Glomerular visceral epithelial cell (primary cell): ENCODE measurements at regions not wholly inside any gene's neighbourhood (a gene's known extent, or its start where the extent isn't known, plus 50 kb on each side); places are given as distances from the start of the nearest gene placed in this dataset.

ENCODE experiments used
- DNase-seq: peaks from one replicate; pipeline ENCODE4 v3.0.0-alpha.2; 2016; ENCODE audit errors: extremely low spot score

DNA sequence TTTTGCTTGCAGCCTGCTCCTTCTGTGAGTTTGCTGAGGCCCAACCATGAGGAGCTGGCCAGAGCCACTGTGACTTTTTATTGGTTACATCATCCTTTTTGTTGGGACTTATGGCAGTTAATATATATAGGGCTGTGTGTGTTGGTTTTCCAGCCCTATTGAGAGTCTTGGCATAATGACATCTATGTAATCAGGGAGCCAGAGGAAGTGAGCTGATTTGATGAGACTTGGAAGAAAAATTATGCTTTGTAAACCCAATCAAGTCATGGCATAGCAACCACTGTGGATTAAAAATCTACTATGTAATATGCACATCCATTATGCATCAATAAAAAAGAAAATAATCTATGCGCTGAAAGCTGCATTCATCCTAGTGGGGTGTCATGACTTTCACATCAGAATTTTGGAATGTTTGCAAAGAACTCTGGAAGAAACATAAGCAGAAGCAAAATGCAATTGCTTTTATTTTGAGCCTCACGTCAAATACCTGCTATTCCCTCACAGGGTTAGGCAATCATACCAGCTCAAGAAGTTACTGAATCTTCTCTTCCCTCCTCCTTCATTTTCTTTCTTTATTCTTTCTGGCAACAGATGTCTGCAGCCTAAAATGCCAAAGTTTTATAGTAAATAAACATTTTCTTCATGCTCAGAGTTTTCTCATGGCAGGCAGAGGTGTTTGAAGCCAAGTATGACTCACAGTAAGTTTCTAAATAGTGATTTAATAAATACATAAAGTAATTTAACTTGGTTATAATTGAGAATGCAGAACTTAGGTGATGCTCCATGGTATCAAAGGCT is 308.5 kb downstream of the KCNS3 start:
- no peak for DNase-seq

DNA sequence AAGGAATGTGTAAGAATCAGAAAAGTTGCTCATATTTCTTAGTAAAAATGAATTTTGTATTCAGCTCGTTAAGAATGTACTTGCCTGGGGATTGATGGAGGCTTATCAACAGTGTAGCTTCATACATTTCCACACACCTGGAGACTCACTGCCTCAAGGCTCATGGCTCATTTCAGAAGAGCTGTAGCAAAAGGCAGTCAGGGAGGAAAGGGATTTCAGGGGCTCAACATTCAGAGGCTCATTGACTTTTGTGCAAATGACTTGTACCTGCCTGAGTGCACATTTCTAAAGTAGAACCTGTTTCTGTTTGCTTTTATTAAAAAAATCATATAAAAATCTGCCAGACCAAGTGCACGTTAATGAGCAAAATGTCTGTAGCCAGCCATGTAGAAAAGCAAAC is 304.4 kb downstream of the KCNS3 start:
- no peak for DNase-seq

DNA sequence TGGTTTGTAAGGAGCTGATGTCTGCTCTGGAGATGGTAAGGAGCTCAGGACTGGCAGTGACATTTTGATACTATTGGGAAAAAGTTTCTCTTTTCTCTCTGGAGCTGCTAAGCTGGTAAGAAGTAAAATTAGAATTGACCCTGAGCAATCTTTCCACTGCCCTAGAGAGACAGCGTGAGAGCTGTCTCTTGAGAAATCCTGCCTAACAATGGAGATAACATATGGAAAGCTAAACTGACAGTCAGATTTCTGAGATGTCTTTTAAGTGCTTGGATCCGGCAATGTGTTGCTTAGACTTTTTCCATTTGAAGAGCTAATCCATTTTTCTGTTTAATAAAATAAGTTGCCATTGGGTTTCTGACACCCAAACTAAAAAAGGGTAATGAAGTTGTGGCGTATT is 302.4 kb downstream of the KCNS3 start:
- DNase-seq: no peak

DNA sequence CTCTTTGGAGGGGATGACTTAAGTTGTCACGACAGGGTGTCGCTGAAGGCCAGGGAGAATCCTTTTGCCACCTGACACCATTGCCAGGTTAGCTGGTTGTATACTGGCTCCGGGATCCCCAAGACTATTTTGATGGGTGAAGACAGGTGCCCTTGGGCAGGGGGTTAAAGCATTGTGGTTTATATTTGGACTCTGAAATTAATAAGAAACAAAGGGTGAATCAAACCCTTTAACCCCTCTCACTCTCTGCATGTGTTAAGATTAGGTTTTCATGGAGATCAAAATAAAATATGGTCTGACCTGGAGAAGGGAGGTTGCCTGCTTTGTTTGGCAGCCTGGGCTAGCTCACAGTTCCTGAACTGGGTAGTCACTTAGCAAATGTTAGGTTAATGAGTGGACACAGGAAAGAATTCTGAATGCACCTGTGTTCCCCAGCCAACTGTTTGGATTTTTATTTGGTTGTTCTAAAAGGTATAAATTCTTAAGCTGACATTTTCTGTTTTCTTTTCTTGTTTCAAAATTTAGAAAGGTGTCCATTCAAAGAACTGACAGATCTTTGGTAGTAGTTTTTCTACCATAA is 301.7 kb downstream of the KCNS3 start:
- DNase-seq: no peak

DNA sequence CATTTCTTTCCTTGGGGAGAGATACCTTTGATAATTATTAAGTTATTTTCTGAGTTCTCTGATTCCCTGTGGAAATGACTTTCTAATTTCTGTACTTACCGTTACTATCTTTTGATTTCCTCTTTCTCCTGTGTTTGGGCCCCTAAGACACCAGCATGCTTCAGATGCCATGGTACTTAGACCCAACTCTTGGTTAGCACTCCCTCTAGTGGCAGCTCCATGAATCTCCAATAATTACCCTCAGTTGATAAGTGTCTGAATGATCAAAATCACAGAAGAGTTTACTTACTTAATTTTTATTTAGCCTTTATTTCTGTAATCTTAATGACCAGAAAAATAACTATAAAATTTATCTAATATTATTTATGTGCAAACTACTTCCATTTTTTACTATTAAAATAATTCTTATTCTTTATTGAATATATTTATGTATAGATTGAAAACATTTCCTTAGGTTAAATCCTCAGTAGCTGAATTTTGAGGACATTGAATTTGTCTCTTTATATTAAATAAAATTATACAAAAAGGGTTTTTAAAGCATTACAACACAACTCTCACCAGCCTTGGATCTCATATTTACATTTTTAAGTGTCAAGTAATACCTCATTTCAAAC is 300.4 kb downstream of the KCNS3 start:
- peak; percentile 67 for DNase-seq

DNA sequence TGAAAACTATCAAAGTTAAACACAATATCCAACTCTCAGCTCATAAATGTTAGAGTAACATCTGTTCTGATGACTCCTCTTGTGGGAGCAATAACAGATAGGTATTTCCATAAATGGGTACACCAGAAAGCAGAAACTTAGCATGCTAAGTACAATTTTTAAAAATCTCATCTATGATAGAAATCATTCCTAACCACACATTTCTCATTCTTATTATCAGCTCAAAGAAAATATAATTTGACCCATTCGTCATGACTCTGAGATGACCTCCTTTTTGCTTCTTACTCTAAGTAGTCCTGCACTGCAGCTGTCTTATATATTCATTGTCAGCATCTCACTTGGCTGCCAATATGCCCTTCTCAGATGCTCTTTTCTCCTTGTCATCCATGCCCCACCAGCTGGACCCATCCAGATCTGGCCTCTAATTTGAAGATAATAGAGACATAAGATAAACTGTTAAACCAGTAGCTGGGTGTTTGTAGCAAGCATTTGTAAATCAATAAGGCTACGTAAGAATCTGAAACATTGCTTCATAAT is 298.3 kb downstream of the KCNS3 start:
- no peak for DNase-seq

DNA sequence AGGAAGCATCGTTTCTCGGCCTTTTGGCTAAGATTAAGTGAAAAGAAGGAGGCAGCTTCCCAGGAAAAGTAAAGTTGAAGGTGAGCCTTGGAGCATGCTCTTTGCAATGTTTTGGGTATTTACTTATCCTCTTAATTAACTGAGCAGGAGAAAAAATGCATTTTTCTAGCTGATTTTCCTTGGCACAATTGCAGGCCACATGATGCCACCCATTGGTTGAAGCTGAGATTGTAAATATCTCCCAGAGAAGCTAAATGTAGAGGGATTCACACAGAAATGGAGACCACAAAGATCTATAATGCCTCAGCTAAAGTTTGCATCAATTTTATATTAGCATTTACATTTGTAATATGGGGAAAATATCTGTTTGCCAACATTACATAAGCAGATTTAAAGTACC is 294.1 kb downstream of the KCNS3 start:
- DNase-seq: no peak

DNA sequence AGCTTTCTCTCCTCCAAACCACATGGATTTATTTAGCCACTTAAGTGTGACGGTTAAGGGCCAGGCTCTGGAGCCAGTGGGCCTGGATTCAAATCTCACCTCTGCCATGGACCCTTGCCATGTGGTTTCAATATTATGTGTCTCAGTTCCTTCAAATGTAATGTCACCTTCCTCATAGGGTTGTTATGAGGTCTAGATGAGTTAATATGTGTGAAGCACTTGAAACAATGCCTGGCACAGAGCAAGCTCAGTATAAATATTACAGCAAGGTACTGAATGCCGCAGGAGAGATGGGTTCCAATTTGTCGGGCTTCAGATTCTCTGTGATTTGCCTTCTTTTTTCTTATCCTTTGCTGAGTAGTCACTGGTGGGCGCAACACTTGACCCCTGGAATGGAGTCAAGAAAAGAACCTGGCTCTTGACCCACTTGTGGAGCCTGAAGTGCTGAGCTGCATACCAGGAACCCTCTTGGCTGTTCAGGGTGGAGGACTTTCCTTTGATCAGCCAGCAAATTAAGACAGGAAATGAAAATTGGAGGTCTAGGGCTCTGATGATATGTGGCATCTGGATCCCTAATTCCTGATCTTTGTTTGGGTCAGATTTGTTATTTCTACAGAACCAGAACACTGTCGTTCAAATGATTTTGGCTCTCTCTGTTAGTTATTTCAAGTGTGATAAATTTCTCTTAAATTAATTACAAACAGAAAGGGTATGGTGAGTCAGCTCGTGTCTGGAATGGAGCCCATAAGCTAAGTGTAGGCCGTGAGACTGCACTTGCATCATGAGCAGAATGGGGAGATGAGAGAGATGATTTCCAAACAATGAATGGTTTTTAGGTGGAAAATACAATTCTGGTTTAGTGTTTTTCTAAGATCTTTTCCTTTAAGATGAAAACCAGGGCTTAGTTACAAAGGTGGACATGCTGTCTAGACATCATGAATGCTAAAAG is 293.0 kb downstream of the KCNS3 start:
- DNase-seq: no peak

DNA sequence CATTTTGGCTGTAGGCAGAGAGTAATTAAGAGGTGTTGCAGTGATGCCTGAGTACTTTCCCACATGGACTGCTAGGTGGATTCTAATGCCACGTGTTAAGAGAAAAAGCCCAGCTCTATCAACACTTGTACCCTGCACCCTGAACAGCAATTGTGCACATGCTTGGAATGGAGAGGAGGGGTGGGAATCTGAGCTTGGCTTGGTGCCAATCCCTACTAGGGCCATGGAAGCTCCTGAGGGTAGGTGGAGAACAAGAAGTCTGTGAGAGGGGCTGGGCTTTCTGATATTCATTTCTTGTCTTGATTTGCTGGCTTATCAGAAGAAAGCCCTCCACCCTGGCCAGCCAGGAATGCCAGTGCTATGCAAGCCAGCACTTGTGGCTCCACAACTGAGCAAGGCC is 292.2 kb downstream of the KCNS3 start:
- DNase-seq: no peak

DNA sequence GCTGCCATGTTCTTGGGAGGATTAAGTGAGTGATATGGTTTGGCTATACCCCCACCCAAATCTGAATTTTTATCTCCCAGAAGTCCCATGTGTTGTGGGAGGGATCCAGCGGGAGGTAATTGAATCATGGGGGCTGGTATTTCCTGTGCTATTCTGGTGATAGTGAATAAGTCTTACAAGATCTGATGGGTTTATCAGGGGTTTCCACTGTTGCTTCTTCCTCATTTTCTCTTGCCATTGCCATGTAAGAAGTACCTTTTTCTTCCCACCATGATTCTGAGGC is 291.4 kb downstream of the KCNS3 start:
- DNase-seq: no peak

DNA sequence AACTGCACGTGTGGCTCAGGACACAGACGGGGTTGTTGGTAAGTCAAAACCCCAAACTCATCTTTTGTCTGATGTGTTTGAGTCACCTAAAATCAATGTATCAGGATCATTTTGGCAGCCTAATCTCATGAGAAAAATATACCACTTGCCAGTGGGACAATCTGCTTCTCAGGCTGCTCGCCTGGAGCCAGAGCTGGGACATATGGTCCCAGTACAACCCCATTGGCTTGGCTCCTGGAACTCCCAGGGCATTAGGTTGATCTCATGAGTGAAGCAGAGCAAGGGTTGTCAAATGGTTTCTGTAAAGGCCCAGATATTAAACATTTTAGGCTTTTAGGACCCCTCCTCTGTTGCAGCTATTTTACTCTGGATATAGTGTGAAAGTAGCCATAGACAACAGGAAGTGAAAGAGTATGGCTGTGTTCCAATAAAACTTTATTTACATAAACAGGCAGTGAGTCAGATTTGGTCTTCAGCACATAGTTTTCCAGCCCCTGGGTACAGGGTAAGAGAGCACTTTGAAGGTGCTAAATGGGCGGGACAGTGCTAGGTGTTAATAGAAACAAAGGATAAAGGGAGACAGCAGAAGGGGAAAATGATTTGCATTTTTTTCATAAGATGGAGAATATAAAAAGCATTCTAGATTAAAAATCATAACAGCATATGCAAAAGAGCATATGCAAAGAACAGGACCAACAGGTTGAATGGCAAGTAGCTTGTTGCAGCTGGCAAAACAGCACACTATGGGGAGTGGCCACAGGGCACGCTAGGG is 290.8 kb downstream of the KCNS3 start:
- DNase-seq: no peak

DNA sequence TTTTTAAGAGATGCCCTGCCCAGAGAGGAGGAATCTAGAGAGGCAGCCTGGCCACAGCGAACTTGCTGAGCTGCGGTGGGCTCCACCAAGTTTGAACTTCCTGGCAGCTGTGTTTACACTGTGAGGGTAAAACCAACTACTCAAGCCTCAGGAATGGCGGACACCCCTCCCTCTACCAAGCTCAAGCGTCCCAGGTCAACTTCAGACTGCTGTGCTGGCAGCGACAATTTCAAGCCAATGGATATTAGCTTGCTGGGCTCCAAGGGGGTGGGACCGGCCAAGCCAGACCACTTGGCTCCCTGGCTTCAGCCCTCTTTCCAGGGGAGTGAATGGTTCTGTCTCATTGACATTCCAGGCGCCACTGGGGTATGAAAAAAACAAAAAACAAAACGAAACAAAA is 289.4 kb downstream of the KCNS3 start:
- DNase-seq: no peak

DNA sequence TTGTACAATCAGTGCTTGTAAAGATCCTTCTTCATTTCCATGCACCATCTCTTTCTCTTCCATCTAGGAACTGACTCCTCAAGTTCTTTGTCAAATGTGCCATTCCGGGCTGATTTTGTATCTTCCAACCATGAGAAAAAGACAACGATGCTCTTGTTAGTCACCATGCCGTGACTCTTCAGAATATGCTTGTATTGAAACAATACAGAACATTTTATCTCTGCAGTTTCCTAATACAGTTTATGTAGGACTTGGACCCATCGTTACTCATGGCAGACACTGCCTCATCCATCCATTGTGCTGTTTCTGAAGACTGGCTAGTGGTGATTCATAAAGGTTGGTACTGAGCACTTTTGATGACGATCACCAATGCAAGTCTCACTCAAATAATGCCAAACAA is 283.2 kb downstream of the KCNS3 start:
- DNase-seq: no peak

DNA sequence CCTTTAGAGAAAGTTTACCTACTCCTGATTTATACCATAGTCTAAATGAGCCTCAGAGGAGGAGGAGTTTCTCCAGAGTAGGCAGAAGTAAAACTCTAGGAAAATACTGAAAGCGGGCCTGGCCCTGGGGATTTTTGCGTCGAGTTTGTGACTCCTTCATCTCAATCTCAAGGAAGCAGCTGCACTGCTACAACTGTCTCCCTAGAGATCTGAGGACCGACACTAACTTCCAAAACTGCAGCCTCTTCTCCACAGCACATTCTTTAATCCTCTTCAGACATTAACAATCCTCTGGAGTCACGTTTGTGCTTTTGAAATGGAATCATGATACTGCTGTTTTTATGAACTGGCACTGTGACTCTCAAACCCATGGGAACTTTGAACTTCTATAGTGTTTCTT is 281.4 kb downstream of the KCNS3 start:
- DNase-seq: no peak

DNA sequence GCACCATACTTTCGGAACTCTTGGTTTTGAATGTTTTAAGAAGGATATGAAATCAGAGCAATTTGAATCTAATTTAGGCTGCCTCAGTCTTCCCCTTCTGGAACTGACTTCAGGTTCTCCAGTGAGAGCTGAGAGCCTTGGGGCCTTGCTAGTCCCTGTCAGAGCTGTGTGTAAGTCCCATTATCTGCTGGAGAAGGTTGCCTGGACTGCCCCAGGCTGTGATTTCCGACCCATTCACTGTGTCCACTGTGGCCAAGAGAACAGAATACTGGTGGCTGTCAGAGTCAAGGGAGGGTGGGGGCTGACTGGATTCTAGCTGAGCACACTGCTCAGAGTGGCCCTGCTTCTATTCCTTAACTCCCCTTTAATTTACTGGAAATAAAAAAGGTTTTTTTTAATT is 278.0 kb downstream of the KCNS3 start:
- no peak for DNase-seq

DNA sequence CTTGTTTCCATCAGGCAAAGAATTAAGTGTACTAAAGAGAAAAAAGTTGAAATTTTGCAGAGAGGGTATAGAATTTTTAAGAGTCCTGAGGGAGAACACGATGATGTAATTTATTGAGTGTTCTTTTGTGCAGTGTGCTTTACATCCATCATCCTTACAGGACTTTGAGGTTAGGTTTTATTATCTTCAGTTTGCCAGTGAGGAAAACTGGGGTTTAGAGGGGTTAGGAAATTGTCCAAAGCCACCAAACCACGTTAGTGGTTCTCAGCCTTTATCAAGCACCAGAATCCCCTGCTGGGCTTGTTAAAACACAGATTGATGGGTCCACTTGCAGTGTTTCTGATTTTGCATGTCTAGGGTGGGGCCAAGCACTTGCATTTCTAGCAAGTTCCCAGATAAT is 277.5 kb downstream of the KCNS3 start:
- no peak for DNase-seq

DNA sequence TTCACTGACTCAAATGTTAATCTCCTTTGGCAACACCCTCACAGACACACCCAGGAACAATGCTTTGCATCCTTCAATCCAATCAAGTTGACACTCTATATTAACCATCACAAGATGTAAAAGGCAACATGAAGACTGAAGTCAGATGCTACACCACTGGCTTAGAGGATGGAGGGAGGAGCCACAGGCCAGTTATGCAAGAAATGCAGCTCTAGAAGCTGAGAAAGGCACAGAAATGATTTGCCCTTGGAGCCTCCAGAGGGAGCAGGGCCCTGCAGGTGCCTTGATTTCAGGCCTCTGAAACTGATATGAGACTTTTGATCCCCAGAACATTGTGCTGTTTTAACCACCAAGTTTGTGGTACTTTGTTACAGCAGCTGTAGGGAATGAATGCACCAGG is 276.3 kb downstream of the KCNS3 start:
- DNase-seq: peak; percentile 37

DNA sequence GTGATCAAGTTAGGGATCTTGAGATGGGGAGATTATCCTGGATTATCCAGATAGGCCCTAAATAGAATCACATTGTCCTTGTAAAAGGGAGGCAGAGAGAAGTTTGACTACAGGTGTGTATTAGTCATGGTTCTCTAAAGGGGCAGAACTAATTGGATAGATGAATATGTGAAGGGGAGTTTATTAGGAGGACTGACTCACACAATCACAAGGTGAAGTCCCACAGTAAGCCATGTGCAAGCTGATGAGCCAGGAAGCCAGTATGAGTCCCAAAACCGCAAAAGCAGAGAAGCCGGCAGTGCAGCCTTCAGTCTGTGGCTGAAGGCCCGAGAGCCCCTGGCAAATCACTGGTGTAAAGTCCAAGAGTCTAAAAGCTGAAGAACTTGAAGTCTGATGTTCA is 275.8 kb downstream of the KCNS3 start:
- DNase-seq: peak; percentile 91

DNA sequence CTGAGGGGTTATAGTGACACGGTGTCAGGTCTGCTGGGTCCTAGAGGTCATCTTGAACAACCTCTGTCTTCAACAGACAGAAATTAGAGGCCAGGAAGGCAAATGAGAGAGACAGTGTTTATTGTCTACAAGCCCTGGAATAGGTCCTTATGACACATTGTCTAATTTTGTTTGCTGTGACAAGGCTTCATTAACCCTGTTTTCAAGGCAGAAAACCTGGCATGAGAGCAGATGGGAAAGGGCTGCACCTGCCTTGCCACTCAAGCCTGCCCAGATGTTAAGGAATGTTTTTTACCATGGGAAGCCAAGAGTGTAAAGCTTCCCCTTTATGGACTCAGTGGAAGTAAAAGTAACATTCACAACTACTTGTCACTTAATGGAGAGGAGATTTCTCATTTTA is 275.3 kb downstream of the KCNS3 start:
- no peak for DNase-seq

DNA sequence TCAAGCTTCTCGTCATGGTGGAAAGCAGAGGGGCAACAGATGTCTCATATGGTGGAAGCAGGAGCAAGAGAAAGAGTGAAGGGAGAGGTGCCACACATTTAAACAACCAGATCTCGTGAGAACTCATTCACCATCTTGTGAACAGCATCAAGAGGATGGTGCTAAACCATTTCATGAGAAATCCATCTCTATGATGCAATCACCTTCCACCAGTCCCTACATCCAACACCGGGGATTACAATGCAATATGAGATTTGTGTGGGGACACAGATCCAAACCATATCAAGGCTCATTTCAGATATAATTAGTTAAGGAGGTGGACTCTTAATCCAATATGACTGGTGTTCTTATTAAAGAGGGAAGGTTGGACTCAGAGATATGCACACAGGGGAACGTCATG is 272.8 kb downstream of the KCNS3 start:
- no peak for DNase-seq

DNA sequence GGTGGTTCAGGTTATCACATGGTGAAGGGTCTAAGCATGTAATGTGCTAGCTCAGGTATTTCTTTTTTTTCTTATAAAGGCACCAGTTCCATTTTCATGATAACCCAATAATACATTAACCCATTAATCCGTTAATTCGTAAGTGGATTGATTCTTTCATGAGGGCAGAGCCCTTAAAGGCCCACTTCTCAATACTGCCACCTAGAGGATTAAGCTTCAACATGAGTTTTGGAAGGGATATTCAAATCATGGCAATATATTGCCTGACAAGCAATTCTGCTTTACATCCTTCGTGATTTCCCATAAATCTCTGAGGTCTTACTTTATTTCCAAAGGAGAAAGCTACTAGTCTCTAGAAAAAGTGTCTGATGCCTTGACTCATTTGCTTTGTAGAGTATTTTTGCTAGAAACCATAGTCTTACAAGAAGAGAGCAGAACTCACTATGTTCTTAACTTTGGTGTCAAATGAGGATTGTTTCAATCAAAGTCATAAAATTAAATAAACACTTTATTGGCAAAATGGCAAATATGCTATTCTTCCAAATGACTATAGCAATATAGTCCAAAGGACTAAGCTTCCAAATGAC is 271.3 kb downstream of the KCNS3 start:
- DNase-seq: peak; percentile 32
